Fibroblast of lung (primary cell): ENCODE measurements at regions not wholly inside any gene's neighbourhood (a gene's known extent, or its start where the extent isn't known, plus 50 kb on each side); places are given as distances from the start of the nearest gene placed in this dataset.

Source experiments
- DNase-seq, 2 donors: peaks; one replicate each; pipeline versions ENCODE4 v3.0.0 to v3.0.0-alpha.2; 2010; ENCODE audit warnings: low read depth in 2 of 2
- H2AFZ ChIP-seq: 2 replicates; pipeline ENCODE4 v1.5.1; 2012; ENCODE audit warnings: low read length, control low read depth, inconsistent platforms
- H3K27ac ChIP-seq: 2 replicates; pipeline ENCODE4 v1.5.1; 2011; ENCODE audit warnings: low read length, control low read depth; ENCODE audit not compliant: insufficient read depth
- H3K27me3 ChIP-seq: 2 replicates; pipeline ENCODE4 v1.5.1; 2011; ENCODE audit warnings: mild to moderate bottlenecking, low read length; ENCODE audit not compliant: control insufficient read depth, insufficient read depth
- H3K36me3 ChIP-seq: 2 replicates; pipeline ENCODE4 v1.5.1; 2011; ENCODE audit warnings: low read length; ENCODE audit not compliant: control insufficient read depth, insufficient read depth
- H3K4me1 ChIP-seq: 2 replicates; pipeline ENCODE4 v1.5.1; 2011; ENCODE audit warnings: low read length; ENCODE audit not compliant: control insufficient read depth, insufficient read depth; ENCODE audit errors: extremely low read depth
- H3K4me2 ChIP-seq: 2 replicates; pipeline ENCODE4 v1.5.1; 2011; ENCODE audit warnings: low read length, control low read depth; ENCODE audit not compliant: insufficient read depth; ENCODE audit errors: extremely low read depth
- H3K4me3 ChIP-seq, 4 experiments: fragments of 200-600 bp in 1 of 4; sonication (generic) in 1 of 4; replicated peaks in 1 of 4; 2 replicates each; pipeline ENCODE4 v1.5.1; 2011 to 2016; ENCODE audit warnings: low read length in 4 of 4, low read depth in 3 of 4, mild to moderate bottlenecking in 3 of 4, control low read depth in 2 of 4, inconsistent platforms in 1 of 4, mixed read lengths in 1 of 4; ENCODE audit not compliant: insufficient read depth in 1 of 4; ENCODE audit errors: control extremely low read depth in 1 of 4
- H3K79me2 ChIP-seq: 2 replicates; pipeline ENCODE4 v1.5.1; 2012; ENCODE audit warnings: mild to moderate bottlenecking, low read length, inconsistent platforms; ENCODE audit not compliant: control insufficient read depth, insufficient read depth
- H3K9ac ChIP-seq: 2 replicates; pipeline ENCODE4 v1.5.1; 2011; ENCODE audit warnings: mild to moderate bottlenecking, low read length, control low read depth; ENCODE audit not compliant: insufficient read depth
- H3K9me3 ChIP-seq: 2 replicates; pipeline ENCODE4 v1.5.1; 2012; ENCODE audit warnings: low read depth, low read length; ENCODE audit not compliant: control insufficient read depth, insufficient read depth
- H4K20me1 ChIP-seq: 2 replicates; pipeline ENCODE4 v1.5.1; 2011; ENCODE audit warnings: low read length; ENCODE audit not compliant: control insufficient read depth, insufficient read depth; ENCODE audit errors: extremely low read depth
- EZH2 ChIP-seq: IDR thresholded peaks from 2 replicates; pipeline ENCODE4 v1.5.1; 2012; ENCODE audit warnings: low read length, control low read depth, mild to moderate bottlenecking; ENCODE audit errors: missing control alignments
- TF ChIP-seq, protein P1 (sequence below), 2 donors: IDR thresholded peaks in 1 of 2; conservative IDR thresholded peaks in 1 of 2; 1 replicate in 1 of 2; 2 replicates in 1 of 2; pipeline ENCODE4 v1.5.1; 2011 to 2012; ENCODE audit warnings: low read length in 2 of 2, control low read depth in 1 of 2, inconsistent platforms in 1 of 2, low read depth in 1 of 2, mild to moderate bottlenecking in 1 of 2

DNA sequence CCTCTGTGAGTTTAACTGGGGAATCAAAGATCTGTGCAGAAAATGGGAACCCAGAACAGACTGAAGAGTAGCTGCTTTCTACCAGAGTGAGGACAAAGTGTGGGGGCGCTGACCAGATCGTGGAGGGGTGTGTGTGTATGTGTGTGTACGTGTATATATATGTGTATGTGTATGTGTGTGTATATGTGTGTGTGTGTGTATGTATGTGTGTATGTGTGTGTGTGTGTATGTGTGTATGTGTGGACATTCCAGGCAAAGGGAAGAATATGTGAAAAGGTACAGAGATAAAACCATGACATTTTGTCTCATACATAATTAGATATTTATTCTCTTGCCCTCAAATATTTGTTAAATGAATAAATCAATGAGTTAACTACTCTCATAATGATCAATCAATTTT lies 54.9 kb upstream of the DPPA4 start:
- H3K9me3 ChIP-seq: no peaks in the 10 kb centered on the region
- H3K9ac ChIP-seq: no peak overlapping the region
- DNase-seq: no peak
- no peaks in the 10 kb centered on the region for H3K79me2 ChIP-seq
- no peaks in the 10 kb centered on the region for H4K20me1 ChIP-seq
- H3K4me1 ChIP-seq: no peaks in the 10 kb centered on the region
- H3K27me3 ChIP-seq: no peaks in the 10 kb centered on the region
- H3K27ac ChIP-seq: no peak overlapping the region
- no peak overlapping the region for H2AFZ ChIP-seq
- no peaks in the 10 kb centered on the region for H3K36me3 ChIP-seq
- TF ChIP-seq EZH2: no peak
- TF ChIP-seq, protein P1, sequence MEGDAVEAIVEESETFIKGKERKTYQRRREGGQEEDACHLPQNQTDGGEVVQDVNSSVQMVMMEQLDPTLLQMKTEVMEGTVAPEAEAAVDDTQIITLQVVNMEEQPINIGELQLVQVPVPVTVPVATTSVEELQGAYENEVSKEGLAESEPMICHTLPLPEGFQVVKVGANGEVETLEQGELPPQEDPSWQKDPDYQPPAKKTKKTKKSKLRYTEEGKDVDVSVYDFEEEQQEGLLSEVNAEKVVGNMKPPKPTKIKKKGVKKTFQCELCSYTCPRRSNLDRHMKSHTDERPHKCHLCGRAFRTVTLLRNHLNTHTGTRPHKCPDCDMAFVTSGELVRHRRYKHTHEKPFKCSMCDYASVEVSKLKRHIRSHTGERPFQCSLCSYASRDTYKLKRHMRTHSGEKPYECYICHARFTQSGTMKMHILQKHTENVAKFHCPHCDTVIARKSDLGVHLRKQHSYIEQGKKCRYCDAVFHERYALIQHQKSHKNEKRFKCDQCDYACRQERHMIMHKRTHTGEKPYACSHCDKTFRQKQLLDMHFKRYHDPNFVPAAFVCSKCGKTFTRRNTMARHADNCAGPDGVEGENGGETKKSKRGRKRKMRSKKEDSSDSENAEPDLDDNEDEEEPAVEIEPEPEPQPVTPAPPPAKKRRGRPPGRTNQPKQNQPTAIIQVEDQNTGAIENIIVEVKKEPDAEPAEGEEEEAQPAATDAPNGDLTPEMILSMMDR (conservative IDR thresholded peaks at IDR 0.05 in 1 of 2, IDR thresholded peaks at IDR 0.05 in 1 of 2; ENCODE audit: low read depth in 1 of 2, low read length in 2 of 2): no peak
- no peak overlapping the region for H3K4me2 ChIP-seq
- no peak overlapping the region for H3K4me3 ChIP-seq

DNA sequence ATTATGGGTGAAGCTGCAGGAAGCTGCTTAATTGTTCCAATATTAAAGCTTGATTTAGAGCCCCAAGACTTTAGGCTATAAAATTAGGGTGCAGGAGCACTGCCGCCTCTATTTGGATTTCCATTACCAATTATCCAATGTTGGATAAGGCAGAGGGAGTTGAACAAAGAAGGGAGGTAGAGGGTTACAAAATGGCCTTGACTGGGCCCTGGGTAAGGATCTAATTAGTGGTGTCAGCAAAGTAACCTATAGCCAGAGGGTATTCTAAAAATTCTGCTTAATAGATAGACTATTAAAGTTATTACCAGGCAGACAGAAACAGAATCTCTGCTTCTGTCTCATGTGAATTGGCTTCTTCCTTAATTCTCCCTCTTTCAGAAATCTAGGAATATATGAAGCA lies 50.3 kb upstream of the DPPA4 start:
- Histone ChIP-seq H3K4me1 (no peaks in the 10 kb centered on the region), H3K4me2 (no peak overlapping the region), H3K27me3 (no peaks in the 10 kb centered on the region), H3K9me3 (no peaks in the 10 kb centered on the region), H4K20me1 (no peaks in the 10 kb centered on the region), H3K27ac (no peak overlapping the region), H3K9ac (no peak overlapping the region), H3K36me3 (no peaks in the 10 kb centered on the region), H2AFZ (no peak overlapping the region), H3K79me2 (no peaks in the 10 kb centered on the region), H3K4me3 (no peak overlapping the region)
- TF ChIP-seq, protein P1 (conservative IDR thresholded peaks at IDR 0.05 in 1 of 2, IDR thresholded peaks at IDR 0.05 in 1 of 2; ENCODE audit: low read depth in 1 of 2, low read length in 2 of 2): no peak
- TF ChIP-seq EZH2: no peak
- DNase-seq: no peak

DNA sequence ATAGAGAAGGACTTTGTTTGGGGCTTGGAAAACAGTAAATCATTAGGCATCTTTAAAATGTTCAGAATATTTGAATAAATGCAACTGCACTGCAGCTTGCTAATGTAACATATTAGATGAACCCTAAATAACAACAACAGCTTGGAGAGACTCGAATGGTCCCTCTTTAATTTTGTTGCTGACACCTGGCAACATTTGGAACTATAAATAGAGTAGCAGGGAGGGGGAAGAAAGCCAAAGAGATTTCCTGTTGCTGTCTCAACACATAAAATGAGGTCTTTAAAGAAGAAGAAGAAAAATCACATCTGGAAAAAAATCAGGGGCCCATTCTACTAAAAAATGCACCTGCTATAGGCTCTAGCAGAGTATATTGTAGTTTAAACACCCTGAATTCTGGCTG lies 49.9 kb upstream of the DPPA4 start:
- Histone ChIP-seq H4K20me1 (no peaks in the 10 kb centered on the region), H3K27me3 (no peaks in the 10 kb centered on the region), H3K27ac (no peak overlapping the region), H3K4me2 (no peak overlapping the region), H3K36me3 (no peaks in the 10 kb centered on the region), H2AFZ (no peak overlapping the region), H3K9ac (no peak overlapping the region), H3K79me2 (no peaks in the 10 kb centered on the region), H3K4me1 (no peaks in the 10 kb centered on the region), H3K9me3 (no peaks in the 10 kb centered on the region), H3K4me3 (no peak overlapping the region)
- no peak for TF ChIP-seq EZH2
- TF ChIP-seq, protein P1 (conservative IDR thresholded peaks at IDR 0.05 in 1 of 2, IDR thresholded peaks at IDR 0.05 in 1 of 2; ENCODE audit: low read depth in 1 of 2, low read length in 2 of 2): no peak
- no peak for DNase-seq
